GM12874 (cell line): ENCODE measurements at regions not wholly inside any gene's neighbourhood (a gene's known extent, or its start where the extent isn't known, plus 50 kb on each side); places are given as distances from the start of the nearest gene placed in this dataset.

Experiments
- CTCF ChIP-seq: IDR thresholded peaks from 2 replicates; pipeline ENCODE4 v1.5.1; 2011; ENCODE audit warnings: low read depth, mild to moderate bottlenecking, control low read depth, low read length, moderate library complexity; ENCODE audit not compliant: insufficient read depth

DNA sequence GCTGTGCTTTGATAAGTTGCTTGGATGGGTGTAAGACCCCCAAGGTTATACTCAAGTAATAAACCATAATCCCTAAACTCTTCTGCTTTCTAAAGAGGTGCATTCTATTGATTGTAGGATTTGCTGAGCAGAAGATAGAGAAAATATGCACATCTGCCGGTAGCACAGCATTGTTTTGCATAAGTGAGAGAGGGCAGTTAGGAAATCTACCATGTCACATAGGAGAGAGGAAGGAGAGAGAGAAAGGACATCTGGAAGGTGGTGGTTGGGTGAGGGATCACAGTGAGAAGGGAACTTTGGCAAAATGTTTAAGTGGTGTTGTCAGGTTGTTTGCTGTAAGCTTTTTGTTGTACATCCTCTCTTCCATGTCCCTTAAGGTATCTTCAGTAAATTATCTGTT lies 73.6 kb upstream of the BDNF start:
- no peak for TF ChIP-seq CTCF

- TF ChIP-seq CTCF = no peak
Observed at GRCh38 chr11:27771516-27771915, 71.3 kb upstream of the BDNF start.

DNA sequence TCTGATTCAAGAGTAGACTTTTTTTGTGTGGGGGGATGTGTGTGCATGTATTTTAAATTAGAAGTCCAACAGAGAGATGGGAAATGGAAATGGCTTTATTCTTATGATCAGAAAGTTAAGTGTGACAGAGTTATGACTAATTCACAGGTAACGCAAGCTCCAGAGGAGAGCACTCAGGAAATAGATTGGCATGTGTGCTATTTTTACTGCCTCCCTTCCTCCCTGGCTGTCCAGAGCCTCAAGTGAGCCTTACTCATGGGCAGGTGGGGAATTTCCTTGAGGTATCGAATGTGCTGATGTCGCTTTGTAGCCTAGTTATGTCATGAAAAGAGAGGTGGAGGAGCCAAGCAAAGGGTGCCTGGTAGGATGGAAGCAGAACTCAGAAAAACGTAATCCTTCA lies 70.3 kb upstream of the BDNF start:
- no peak for TF ChIP-seq CTCF

DNA sequence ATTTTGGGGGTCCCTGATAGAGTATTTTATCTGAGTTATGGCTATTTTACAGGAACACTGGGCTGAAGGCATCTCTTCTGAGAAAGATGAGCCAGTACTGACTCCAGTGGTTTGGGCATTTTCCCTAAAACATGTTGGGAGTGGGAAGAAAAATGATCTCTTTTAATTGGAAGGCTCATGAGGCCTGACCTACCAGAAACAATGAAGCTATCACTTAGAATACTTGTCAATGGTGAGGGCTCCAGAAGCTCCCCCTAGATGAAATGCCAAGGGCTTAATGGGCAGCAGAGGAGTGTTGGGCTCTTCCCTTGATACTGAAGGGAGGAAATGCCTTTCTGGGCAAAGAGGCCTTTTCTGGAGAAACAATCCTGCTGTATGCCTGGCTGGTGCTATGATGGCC lies 63.5 kb upstream of the BDNF start:
- no peak for TF ChIP-seq CTCF

DNA sequence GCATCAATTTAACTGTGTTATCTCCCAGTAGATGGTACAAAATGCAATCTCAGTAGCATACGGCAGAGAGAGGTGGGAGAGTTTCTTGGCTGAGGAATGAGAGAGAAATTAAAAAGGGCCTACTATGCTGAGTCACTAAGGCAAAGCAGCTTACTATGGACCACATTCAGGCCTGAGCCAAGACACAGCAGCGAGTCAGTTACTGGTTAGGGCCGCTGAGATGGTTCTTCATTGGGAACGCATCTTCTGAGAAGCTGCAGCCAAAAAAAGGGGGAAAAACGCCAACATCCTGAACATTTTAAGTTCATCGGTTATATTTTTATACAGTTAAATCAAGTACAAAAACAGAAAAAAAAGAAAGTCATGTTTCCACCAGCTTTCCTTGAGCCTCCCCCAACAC lies 61.1 kb upstream of the BDNF start:
- TF ChIP-seq CTCF = no peak

DNA sequence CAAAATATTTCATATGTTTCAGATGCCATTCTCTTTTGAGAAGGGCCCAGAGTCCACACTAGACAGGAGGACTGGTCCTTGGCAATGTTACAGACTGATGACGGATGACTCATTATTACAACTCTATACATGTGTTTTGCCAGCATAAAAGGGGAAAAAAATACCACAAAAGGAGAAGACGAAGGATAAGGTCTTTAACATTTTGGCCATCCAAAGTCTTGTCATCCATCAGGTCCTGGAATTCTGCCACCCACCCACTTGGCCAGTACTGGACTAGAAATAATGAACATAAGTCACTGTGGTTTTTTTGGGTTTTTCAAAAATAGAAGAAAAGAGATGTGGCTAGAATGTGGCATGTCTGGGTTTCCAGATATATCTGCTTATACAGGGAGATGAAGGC lies 57.7 kb upstream of the BDNF start:
- no peak for TF ChIP-seq CTCF

- TF ChIP-seq CTCF = no peak
Observed at GRCh38 chr11:27754035-27755017, 54.1 kb upstream of the BDNF start.
